Activated CD8-positive, alpha-beta memory T cell treated with anti-CD3 and anti-CD28 coated beads for 48 hours (primary cell): ENCODE measurements at regions not wholly inside any gene's neighbourhood (a gene's known extent, or its start where the extent isn't known, plus 50 kb on each side); places are given as distances from the start of the nearest gene placed in this dataset.

ENCODE experiments used
- DNase-seq, 3 experiments: peaks; one replicate each; pipeline ENCODE4 v3.0.0-alpha.2; 2020; ENCODE audit warnings: low read depth in 2 of 3, low spot score in 2 of 3

- DNase-seq = no peak
These were observed 570.8 kb downstream of the UTRN start for GRCh38 chr6:144855812-144856531.

DNA sequence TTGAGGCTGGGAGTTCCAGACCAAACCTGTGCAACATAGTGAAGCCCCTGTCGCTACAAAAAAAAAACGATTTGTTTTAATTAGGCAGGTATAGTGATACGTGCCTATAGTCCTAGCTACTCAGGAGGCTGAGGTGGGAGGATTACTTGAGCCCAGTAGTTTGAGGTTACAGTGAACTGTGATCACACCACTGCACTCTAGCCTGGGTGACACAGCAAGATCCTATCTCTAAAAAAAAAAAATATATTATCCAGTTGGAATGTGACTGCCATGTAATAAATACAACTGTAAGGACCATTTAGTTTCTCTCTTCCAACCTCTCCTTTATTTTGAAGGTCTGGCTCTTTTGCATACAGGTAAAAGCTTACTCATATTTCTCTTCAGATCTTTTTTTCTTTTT is 571.5 kb downstream of the UTRN start:
- DNase-seq = no peak

- no peak for DNase-seq
These were observed 572.0 kb downstream of the UTRN start for GRCh38 chr6:144857086-144857485.

DNA sequence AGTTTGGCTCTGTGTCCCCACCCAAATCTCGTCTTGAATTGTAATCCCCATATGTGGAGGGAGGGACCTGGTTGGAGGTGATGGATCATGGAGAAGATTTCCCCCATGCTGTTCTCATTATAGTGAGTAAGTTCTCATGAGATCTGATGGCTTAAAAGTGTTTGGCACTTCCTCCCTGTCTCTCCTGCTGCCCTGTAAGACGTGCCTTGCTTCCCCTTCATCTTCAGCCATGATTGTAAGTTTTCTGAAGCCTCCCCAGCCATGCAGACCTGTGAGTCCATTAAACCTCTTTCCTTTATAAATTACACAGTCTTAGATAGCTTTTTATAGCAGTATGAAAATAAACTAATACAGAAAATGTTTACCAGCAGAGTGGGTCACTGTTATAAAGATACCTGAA is 577.6 kb downstream of the UTRN start:
- no peak for DNase-seq

GRCh38 chr6:144867761-144868160 is 582.6 kb downstream of the UTRN start:
- DNase-seq = no peak

DNA sequence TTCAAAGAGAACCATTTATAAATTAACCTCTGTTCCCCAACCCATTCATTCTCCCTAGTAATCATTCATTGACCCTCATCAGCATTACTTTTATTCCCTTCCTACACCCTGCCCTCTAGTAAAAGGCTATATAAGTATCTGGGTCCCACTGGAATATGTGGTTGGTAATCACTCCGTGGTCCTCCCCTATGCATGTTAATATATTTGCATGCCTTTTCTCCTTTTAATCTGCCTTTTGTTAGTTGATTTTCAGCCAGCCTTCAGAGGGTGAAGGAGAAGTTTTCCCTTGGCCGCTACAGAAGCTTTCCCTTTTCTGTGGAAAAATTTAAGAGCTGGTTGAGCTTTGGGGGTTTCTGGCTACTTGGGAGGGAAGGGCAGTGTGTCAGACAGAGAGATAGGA is 585.6 kb downstream of the UTRN start:
- DNase-seq = no peak

DNA sequence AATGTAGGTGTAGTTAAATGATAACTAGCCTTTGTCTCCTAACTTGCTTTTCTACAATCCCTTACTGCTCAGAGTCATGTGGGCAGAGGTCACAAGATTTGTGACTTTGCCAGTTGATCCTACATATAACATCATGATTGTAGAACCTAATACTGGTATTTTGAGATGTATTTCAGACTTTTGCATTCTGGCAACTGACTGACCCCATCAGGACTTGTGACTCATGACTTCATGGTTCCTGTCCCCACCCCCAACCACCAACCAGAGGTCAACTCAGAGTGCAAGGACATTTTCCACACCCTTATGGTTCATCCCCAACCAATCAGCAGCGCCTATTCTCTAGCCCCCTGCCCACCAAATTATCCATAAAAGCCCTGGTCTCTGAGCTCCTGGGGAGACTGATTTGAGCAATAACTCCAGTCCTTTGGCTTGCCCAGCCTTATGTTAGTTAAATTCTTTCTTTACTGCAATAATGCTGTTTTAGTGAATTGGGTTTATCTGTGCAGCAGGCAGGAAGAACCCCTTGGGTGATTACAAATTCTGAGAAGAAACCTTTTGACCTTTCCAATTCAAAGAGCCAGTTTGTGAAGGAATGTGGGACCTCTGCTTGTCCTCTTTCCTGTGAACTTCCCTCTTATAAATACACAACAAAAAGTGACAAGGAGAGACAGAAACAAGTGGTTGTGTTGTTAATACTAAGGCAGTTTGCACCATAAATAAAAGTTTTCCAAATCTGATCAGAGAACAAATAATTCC is 588.7 kb downstream of the UTRN start:
- DNase-seq = no peak

DNA sequence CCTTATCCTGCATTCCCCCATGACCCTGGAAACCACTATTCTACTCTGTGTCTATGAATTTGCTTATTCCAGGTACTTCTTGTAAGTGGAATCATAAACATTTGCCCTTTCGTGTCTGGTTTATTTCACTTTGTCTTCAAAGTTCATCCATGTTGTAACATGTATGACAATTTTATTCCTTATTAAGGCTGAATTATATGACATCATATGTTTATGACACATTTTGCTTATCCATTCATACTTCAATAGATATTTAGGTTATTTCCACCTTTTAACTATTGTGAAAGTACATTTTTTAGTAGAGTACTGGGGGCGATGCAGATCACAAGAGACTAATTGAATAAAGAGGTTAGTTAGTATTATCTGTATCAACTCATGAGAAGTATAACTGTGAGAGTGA is 591.6 kb downstream of the UTRN start:
- no peak for DNase-seq

DNA sequence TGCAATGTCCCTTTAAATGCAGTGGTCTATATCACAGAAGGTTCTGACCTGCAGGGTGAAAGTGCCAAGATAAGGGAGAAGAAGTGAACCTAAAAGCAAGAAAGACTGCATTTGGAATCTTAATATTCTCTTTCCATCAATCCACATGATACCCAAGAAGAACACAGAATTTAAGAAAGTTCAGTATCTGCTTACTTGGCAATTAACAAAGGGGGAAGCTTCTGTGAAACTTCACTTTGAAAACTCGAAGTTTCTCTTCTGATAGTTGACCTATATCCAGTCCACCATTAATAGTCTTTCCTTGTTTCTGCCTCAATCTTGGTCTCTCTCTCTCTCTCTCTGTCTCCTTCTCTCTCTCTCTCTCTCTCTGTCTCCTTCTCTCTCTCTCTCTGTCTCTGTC is 592.0 kb downstream of the UTRN start:
- no peak for DNase-seq

GRCh38 chr6:144878577-144878976 is 593.4 kb downstream of the UTRN start:
- DNase-seq = no peak

DNA sequence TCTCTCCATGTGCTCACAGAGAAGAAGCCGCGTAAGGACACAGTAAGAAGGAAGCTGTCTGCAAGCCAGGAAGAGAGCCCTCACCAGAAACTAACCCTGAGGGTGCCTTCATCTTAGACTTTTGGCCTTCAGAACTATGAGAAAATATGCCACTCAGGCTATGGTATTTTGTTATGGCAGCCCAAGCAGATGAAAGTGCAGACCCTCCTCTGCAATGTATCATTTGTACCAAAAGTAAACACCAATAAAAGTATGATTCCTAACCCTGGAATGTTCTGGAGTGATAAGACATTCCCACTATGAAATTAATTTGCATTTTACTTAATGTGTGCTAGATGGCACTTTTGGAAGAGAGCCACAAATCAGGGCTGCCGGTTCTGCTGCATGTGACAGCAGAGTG is 594.3 kb downstream of the UTRN start:
- DNase-seq = no peak

- DNase-seq = no peak
These were observed 597.3 kb downstream of the UTRN start for GRCh38 chr6:144882425-144882824.

- no peak for DNase-seq
These were observed 598.8 kb downstream of the UTRN start for GRCh38 chr6:144883915-144884314.

DNA sequence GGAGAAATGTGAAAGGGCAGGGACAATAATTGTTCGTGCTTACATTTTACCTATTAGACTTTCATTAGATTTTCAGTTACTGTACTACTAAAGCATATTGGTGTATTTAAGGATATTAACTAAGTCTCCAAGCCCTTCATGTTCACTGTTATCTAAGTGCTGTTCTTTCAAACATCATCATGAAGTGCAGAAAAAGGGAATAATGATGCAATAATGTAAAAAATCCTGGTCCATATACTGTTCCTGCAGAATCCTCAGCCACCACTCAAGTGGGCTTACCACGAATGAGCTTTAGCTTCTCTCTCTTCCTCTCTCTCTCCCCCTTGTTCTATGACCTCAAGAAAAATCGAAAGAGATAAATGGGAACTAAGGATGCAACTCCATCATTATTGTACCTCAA is 600.7 kb downstream of the UTRN start:
- DNase-seq = no peak

DNA sequence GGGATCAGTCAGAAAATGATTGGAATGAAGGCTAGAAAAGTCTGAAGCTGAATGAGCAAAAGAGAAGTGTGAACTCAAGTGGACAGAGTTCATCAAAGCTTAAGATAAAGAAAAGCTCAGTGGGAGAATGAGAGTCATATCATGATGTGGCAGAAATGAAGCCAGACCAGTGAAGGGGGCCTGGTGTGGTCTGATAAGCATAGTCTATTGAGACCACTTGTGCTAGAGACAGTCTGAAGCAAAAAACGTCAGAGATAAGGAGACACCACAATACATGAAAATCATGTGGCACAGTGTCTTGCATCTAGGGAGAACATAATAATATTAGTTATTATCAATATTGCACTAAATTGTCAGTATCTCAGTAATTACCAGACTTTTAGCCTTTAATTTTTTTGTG is 601.5 kb downstream of the UTRN start:
- no peak for DNase-seq

DNA sequence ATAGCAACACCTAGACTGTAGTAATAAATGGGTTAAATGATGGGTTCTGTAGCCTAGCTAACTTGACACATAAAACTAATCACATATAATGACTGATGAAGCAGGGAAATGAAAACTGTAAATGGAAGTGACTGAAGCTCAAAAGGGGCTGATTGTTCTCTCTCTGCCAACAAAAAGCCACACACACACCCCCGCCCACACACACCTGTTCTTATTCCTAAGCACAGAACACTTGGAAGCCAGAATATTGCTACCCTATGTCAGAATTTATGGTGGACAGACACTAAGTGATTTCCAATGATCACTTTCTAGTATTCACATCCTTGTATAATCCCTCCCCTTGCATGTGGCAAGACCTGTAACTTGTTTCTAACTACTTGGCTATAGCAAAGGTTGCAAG is 603.5 kb downstream of the UTRN start:
- DNase-seq = no peak

- no peak for DNase-seq
These were observed 608.6 kb downstream of the UTRN start for GRCh38 chr6:144893680-144894151.

- DNase-seq = no peak
These were observed 609.1 kb downstream of the UTRN start for GRCh38 chr6:144894240-144894639.

GRCh38 chr6:144895313-144896278 is 610.5 kb downstream of the UTRN start:
- DNase-seq = no peak

DNA sequence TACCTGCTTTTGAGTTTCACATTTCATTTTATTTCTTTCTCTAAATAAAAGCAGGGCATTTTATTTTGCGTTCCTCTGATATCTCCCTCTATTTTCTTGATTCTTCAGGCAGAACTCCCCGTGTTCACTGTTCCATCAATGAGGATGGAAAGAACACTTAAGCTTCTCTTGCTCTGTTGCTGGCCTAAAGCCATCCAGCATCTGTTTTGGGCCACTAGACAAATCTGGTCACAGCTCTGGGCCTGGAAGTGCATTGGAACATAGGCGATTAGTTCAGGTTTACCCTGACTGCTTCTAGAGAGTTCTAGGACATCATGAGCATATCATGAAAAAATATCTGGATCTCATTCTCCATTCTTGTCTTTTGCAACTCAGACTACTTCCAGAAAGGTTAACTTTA is 611.2 kb downstream of the UTRN start:
- DNase-seq = no peak

DNA sequence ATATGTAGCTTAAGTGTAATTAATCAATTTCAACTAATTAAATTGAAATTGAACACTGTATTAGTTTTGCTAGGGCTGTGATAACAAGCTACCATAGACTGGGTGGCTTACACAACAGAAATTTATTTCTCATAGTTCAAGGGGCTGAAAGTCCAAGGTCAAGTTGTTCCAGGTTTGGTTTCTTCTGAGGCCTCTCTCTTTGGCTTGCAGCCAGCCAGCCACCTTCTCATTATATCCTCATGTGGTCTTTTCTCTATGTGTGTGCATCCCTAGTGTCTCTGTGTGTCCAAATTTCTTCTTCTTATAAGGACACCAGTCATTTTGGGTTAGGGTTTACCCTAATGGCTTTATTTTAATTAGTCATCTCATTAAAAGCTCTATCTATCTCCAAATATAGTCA is 611.7 kb downstream of the UTRN start:
- no peak for DNase-seq
